Activated CD4-positive, CD25-positive, alpha-beta regulatory T cell (primary cell): ENCODE measurements at regions not wholly inside any gene's neighbourhood (a gene's known extent, or its start where the extent isn't known, plus 50 kb on each side); places are given as distances from the start of the nearest gene placed in this dataset.

ENCODE experiments used
- DNase-seq, 4 experiments: peaks; one replicate each; lab custom pipeline; 2025; lab: John Stamatoyannopoulos, UW

DNA sequence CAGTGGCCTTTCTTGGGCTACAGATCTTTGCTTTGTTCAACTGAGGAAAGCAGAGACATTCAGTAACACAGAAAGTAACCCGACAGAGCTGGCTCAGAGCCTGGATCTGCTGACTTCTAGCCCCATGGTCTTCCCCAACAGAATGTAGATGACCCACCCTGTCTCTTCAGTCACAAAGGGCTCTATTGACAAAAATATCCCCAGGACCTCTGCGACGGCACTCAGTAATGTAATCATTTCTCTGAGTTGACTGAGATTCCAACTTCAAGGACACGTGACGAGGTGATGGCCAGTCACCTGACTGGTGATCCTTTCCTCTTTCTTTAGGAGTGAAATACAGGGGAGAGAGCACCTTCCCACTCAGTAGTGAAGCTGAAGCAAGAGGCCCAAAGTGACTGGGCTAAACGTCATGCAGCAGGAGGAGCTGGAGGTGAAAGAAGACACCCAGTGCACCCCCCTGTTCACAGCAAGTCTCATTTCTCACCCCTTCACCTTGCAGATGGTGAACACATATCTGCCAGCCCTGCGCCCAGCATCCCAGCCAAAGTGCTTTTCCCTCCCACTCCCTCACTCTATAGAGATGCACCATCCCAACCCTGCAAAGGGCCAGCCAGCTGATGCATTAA lies 179.2 kb upstream of the EGLN3 start:
- DNase-seq = no peak

DNA sequence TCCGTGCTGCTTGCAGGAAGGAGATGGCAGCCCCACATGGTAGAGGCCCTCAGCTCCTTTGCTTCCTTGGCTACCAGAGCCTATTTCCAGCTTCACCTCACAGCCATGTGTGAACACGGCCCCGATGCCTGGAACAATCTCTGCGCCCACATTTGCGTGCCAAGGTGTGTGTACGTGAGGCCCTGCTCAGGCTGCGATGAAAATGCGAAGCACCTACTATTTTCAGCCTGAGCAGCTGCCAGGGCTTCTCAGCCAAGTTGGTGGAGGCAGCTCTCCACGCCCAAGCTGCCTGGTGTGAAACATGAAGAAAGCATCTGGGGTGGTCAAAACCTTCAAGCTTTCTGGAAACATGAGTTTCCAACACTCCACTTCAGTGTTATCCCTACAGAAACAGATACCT lies 177.8 kb upstream of the EGLN3 start:
- no peak for DNase-seq

DNA sequence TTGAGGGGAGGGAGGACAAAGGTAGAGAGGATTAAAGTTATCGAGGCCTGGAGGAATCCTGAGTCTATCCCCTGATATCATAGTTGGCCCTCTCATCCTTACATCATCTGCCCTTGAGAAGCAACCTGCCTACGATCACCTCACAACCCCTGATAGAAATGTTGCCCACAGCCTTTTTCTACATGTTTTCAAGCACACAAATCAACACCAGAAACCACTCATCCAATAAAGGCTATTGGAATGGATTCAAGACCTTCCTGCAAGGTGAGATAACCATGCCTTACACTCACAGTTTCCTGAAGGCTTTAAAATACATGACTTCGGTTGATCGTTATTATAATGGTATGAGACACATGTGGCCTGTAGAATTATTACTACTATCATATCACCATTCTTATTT lies 175.7 kb upstream of the EGLN3 start:
- no peak for DNase-seq

DNA sequence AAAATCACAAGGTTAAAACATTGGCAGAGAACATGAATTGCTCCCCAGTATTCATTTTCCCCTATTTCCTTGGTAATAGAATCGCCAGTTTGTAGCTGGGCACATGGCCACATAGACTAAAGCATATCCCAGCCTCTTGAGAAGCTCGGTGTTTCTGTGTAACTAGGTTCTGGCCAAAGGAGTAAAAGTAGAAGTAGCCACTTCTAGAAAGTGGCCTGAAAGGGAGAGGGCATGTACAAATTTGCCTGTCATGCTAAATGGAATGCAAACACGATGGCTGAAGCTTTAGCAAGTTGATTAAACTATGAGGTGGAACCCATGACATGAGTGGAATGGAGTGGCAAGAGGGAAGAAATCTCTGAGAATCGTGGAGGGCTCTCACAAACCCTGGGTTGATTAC lies 173.7 kb upstream of the EGLN3 start:
- no peak for DNase-seq

DNA sequence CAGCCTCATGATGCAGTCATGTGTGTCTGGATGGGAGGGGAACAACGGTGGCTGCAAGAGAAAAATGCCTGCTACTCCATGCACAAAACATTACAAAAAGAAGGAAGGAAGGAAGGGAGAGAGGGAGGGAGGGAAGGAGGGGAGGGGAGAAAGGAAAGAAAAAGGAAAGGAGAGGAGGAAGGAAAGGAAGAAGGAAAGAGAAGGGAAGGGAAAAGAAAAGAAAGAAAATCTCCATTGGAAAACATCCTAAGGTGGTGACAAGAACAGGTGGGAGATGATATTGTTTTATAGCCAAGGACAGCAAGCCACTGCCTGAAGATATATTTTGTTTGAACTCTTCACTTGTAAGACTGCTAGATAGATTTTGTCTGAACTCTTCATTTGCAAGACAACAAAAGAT lies 171.8 kb upstream of the EGLN3 start:
- no peak for DNase-seq

DNA sequence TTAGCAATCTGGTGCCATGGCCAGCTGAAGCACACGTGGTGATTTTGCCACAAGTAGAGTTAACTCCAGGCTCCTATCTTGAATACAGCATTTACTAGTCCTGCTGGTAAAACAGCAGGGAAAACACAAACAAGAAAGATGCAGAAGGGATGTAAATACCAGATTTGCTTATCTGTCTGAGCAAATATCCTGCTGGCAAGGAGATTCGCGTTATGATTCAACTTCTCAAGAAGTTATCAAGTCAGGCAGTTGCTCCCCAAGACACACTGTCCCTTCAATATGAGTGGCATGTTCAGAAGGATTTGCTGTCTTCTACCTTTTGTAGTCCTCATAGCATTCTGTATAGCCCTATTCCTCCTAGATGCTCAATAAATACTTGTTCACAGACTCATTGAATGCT lies 171.2 kb upstream of the EGLN3 start:
- DNase-seq = no peak

DNA sequence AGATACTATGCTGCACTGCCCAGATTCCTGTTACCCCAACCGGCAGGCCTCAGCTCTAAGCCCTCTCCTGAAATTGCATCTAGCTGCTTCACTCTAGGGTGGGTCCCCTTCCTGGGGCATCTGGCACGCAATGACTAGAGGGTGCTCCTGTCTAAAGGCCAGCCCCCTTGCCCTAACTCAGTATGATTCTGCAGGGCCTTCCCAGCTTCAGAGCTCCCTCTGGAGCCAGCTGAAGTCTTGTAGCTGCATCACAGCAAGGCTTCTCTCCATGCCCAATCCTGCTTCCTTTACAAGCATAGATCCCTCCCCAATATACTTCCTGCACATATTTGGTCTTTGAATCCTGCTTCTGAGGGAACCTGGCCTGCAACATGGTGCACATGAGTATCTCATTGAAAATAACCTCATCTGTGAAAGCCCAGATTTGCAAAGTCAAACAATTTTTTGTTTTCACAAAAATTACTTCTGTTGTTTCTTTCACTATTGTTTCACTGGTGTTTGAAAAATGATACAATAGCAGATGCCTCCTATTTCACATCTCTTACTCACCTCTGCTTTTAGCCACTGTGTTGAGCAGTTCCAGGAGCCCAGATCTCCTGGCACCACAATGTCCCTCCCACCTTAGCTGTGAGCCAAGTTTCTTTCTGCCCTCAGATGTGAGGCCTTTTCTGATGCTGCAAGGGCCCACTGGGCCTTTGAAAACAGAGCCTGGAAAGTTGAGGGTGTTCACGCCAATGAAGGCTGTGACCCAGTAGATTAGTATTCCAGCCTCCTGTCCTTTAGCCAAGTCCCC lies 169.5 kb upstream of the EGLN3 start:
- DNase-seq = no peak

DNA sequence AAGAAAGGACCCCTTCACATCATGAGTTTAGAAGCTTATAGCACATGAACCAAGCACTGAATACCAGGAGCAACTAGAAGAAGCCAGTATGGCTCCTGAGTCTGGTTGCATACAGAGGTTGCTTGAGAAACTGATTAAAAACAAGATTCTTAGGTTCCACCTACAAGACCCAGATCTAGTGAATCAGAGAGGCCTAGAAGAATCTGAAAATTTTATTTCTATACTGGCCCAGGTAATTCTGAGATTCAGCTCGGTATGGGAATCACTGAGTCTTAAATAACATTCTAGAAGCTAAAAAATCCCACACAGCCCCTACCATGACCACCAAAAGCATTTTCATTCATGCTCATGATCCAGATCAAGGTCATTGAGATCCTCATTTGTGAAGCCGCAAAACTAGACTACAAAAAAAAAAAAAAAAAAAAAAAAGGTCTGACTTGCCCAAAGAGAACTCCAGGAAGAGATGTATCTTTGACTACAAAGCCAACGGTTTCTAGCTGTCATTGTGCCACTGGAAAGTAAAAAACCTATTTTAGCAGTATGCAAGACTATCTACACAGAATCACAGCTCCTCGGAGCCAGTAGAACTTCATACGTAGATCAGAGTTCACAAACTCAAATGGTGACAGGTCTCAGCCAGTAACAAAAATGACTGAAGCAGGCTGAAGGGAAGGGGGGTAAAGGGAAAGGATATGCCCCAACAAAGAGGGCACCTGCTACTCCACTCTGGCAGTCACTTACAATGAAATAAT lies 168.4 kb upstream of the EGLN3 start:
- no peak for DNase-seq

DNA sequence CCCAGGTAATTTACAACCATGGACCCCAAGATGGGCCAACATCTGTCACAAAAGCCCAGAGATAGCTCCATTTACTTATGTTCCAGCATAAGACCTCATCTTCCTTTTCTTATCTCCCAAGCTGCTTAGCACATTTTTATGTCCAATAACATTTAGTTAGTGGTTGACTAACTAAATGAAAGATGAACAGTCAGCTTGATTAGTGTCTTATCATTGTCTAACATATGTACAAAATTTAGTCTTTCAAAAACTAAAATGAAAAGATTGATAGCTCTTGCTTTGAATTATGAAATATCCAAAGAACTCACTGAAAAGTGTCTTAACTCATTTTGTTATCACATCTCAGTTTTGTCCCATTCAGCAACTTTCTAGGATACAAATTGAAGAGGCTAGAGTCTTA lies 163.1 kb upstream of the EGLN3 start:
- no peak for DNase-seq

DNA sequence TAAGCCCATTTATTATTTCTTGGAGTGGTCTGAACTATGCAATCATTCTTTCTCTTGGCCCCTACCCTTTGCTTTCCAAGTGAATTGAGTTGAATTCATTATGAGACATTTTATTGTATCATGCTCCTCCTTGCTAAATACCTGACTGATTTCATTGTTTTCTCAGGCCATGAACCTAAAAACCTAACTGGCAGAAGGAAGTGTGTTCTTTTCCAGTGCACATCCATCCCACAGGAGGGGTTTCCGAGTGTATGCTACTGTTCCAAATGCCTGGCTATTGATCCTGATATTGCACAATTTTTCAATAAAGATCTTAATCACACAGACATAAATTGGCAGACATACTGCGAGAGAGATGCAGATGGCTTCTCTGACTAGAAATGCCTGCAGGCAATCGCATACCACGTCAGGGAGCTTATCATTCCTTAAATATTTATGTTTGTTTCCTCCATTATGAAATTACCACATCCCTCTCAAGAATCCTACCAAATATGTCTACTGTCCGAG lies 162.2 kb upstream of the EGLN3 start:
- DNase-seq = no peak

DNA sequence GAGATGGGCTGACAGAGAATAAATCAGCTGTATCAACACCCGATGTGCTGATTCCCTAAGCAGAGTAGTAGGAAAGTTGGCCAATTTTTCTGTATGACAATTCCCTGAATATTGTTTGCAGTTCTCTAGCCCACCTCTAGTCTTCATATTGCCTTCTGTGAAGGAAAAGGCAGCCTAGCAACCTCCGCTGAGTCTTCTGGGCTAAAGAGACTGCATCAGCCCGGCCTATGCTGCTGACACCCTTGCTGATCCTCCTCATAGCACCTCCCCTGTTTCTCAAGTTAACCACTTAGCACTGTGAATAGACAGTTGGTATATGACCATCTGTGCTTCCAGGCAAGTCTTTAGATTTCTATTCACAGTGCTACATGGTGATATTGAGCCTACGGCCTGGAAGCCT lies 161.1 kb upstream of the EGLN3 start:
- DNase-seq = no peak

DNA sequence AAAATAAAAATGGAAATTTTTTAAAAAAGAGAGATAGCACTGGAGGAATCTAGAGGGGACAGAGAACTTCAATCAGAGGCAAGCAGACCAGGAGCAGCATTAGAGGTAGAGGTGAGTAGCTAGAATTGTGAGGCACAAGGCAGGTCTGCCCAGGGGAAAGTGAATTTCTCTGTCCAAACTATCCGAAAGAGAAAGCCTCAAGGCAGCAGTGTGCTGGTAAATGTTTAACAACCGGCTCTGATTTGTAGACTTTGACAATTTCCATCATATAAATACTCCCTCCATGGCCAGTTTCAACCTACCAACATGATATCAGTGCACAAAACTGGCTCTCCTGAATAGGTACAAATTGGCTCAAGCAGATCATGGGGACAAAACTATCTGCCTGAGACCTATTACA lies 160.6 kb upstream of the EGLN3 start:
- DNase-seq = no peak

DNA sequence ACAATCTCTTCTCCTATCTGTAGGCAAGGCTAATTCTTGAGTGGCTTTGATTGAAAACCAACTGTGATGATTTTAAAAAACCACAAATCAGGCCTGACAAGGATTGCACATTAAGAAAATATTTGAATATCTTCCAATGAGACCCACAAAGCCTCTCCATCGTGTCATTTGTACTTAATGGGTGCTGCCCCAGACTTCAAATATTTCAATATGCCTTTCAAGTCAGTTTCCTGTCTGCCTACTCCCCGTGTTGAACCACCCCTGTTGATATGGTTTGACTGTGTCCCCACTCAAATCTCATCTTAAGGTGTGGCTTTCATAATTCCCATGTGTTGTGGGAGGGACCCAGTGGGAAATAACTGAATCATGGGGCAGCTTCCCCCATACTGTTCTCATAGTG lies 159.7 kb upstream of the EGLN3 start:
- DNase-seq = no peak

DNA sequence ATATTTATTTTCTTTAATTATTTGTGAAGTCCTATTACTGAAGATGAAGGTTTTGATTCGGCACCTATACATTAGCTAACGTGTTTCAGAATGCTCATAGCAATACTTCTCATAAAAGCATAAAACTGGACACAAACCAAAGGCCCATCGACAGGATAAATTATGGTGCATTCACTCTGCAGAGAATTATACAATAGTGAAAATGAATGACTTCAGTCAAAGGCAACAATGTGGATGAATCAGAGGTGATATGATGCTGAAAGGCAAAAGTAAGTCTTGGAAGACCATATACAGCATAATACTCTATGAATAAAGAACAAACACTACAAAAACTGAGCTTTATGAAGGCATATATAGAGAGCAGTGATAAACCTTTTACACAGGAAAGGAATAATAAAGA lies 156.6 kb upstream of the EGLN3 start:
- DNase-seq = no peak

DNA sequence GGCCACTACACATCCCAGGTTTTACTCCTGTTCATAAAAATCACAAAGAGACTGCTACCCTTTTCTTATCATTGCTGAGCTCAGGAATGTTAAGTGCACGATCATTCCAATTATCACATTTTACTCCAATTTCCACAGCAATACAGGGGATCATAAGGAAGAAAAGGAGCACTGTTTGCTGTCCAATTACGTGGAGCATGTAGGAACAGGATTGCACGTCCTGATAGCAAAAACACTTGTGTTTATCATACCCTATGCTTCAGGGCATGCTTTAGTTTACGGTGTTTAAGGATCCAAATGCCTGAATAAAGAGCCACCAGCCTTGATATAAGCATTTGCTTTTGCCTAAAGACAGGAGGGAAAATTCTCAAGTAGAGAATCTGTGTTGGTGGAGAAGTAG lies 155.4 kb upstream of the EGLN3 start:
- no peak for DNase-seq

DNA sequence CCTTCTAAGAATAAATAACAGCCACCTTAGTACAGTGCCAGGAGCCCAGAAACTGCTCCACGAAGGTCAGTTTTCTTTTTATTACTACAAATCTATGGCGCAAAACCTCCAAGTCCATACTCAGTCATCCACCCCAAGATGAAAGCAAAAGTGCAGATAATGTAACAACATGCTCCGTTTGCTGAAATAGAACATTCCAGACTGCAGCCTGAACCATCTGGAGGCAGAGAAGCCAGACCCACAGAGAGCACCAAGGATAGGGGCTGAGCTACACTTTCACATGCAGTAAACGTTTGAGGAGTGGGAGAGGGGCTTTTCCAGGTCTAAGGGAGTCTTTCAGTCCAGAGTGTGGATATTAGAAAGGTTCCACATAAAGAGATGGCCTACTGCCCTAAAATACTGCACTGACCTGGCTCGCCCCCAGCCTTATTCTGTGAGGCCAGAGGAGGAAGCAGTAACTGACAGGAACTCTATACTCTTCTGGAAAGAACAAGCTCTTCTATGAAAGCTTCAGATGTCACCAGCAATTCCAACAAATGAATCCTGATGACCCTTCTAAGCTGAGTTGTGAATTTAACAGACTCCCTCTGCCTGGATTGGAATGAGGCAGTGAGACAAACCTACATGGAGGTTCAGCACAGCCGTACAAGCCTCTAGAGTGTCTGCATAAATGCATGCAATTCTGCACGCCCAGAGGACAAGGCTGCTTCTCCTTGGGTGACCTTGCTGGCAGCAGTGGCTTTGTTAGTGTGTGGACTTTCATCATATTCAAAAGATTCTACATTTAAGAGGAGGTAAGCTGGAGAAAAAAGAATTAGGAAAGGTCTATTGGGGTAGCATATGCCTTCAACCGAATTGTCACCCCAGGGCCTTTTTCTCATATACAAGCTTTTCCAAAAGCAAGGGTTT lies 153.9 kb upstream of the EGLN3 start:
- no peak for DNase-seq

DNA sequence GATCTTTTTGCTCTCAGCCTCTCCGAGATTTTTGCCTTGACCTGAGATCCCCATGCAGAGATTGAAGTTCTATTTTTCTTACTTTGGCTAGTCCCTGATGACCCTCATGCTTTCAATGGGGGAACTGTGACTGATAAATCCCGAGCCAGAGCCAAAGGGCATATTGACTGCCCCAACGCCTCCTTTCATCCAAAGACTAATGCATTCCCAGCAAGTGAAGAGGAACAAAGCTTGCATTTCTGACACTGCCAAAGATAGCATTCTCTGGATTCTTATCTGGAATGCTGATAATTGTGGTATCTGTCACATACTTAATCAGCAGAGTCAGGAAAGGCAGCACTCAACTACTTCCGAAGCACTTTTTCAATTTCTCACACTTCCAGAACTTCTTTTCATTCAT lies 152.3 kb upstream of the EGLN3 start:
- DNase-seq = no peak

DNA sequence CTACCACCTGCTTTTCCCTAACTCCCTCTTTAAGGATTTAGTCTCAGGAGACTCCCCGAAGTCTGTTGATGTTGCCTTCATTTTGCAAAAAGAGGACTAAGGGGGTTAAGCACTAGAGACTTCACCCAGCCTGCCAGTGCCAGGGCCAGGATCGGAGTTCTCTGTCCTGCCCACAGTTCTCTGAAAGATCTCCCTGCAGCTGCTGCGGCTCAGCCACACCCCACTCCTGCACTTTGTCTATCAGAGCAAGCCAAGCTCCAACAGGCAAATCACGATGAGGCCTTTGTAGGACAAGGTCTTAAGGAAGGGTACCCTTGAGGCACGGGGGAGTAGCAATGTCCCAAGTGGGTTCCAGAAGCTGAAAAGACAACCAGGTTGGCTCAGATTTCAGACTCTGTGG lies 148.8 kb upstream of the EGLN3 start:
- DNase-seq = no peak

DNA sequence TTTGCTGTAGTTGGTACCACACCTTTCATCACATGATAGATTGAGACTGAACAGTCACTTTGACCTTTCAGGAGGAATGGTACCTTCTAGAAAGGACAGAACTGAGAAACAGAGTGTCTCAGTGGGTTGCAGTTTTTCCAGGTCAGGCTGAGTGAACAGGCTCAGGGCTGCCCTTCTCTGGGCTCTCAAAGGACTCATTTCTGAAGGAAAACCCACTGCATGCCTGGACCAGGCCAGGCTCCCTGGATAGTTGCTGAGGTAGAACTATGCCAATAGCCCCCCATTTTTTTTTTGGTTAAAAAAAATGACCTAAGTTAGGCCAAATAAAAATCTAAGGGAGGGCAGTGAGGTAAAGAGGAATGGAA lies 148.1 kb upstream of the EGLN3 start:
- DNase-seq = no peak

DNA sequence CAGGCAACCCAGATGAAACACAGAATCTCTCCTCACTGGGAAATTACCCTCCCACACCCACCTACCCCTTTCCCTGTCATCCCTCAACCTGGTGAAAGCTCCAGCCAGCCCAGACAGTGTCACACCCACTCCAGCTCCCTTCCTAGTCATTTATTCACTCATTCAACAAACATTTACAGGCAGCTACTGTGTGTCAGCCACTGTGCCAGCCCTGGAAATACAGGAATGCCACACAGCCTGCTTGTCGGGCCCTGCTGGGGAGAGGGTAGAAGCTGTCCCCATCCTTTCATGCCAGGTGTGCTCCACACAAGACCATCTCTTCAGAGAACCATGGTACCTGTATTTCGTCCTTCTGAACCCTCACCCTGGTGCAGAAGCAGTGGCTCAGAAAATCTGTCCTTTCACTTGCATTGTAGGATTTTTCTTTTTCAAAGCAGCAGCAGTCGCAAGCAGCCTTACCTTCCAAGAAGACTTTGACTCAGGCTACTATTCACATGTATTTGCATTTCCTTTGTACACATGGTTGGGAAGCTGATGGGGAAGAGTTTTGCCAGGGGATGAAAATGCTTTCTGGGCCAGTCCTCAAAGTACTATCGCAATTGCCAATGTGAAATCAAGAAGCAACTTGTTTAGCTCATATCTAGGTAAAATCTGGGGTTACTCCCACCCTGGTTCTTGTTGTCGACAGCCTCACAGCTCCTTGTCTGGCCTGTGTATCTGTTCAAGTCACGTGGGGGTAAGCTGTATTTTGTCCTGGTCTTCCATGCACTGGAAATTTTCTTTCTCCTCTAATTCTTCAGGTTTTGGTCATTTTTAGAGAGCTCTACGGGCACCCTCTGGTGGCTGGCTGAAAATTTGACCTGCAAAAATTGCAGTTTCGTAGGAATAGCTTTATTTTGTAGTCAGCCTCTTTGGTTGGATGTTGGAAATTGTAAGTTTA lies 147.4 kb upstream of the EGLN3 start:
- DNase-seq = no peak

DNA sequence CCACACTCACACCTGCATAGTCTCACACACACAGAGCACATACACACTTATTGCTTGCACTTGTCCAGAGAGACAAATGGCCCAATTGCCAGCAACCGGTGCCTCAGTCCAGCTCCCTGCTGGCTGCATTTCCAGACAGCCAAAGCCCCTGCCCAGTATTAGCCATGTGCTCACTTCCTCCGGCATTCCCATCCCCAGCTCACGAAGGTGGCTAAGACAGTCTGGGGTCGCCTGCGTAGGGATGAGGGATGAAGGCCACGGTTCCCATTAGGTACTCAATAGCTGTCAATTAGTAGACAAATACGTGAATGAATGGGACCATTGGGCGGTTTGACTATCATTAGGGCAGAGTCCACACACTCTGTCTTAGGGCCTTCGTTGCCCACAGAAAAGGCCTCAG lies 146.8 kb upstream of the EGLN3 start:
- DNase-seq = no peak
